ENCODE measurements at regions not wholly inside any gene's neighbourhood (a gene's known extent, or its start where the extent isn't known, plus 50 kb on each side); places are given as distances from the start of the nearest gene placed in this dataset.

DNA sequence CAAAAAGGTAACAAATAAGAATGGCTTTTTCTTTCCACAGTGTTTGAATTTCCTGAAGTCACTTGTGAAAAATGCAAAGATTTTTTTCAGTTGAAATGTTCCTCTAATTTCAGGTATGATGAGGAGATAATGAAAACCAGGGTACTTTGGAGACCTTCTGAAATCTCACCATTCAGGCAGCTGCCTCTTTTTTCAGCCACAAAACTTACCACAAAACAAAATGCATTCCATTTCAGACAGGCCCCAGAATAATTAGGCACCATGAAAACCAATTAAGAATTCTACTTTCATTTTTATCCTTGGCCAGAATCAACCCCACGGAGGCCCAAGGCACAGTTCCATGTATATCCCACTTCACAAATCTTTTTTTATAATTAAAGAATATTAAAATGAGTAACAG lies 880.3 kb upstream of the ACVR2A start:
- Histone ChIP-seq H3K27ac (replicated peaks) (no peak overlapping the region), H3K4me3 (replicated peaks; ENCODE audit: insufficient read depth, low read length) (no peak overlapping the region), H3K27me3 (ENCODE audit: insufficient read depth, poor library complexity, severe bottlenecking) (no peaks in the 10 kb centered on the region)
- TF ChIP-seq CTCF (IDR thresholded peaks at IDR 0.05; ENCODE audit: insufficient read depth, low read length) (no peak), GABPA (IDR thresholded peaks at IDR 0.05; ENCODE audit: low read depth) (no peak), SPI1 (IDR thresholded peaks at IDR 0.05; ENCODE audit: borderline replicate concordance, low read depth) (no peak), POLR2AphosphoS5 (IDR thresholded peaks at IDR 0.05; ENCODE audit: low read depth) (no peak)
- TF ChIP-seq, protein P1, sequence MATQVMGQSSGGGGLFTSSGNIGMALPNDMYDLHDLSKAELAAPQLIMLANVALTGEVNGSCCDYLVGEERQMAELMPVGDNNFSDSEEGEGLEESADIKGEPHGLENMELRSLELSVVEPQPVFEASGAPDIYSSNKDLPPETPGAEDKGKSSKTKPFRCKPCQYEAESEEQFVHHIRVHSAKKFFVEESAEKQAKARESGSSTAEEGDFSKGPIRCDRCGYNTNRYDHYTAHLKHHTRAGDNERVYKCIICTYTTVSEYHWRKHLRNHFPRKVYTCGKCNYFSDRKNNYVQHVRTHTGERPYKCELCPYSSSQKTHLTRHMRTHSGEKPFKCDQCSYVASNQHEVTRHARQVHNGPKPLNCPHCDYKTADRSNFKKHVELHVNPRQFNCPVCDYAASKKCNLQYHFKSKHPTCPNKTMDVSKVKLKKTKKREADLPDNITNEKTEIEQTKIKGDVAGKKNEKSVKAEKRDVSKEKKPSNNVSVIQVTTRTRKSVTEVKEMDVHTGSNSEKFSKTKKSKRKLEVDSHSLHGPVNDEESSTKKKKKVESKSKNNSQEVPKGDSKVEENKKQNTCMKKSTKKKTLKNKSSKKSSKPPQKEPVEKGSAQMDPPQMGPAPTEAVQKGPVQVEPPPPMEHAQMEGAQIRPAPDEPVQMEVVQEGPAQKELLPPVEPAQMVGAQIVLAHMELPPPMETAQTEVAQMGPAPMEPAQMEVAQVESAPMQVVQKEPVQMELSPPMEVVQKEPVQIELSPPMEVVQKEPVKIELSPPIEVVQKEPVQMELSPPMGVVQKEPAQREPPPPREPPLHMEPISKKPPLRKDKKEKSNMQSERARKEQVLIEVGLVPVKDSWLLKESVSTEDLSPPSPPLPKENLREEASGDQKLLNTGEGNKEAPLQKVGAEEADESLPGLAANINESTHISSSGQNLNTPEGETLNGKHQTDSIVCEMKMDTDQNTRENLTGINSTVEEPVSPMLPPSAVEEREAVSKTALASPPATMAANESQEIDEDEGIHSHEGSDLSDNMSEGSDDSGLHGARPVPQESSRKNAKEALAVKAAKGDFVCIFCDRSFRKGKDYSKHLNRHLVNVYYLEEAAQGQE (IDR thresholded peaks at IDR 0.05; ENCODE audit: insufficient replicate concordance, low read depth): no peak
- DNase-seq (ENCODE audit: low read depth in 1 of 2, low spot score in 1 of 2): no peak

DNA sequence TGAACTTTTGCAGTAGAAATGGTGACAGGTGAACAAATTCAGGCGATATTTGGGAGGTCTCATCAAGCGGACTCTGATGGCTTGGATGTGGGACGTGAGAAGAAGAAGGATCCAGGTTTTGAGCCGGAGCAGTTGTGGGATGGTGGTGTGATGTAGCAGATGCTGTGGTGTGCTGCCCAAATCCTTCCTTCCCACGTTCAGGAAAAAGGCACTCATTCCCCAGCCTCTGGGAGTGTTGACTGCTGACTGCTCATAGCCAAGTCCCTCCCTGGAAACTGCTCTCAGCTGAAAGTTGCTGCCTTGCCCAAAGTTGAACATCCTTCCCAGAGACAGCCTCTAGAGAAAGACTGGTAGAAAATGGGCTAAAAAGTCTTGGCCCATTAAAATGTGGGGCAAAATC lies 890.3 kb upstream of the ACVR2A start:
- Histone ChIP-seq H3K4me3 (replicated peaks; ENCODE audit: insufficient read depth, low read length) (no peak overlapping the region), H3K27ac (replicated peaks) (no peak overlapping the region), H3K27me3 (ENCODE audit: insufficient read depth, poor library complexity, severe bottlenecking) (no peaks in the 10 kb centered on the region)
- no peak for DNase-seq (ENCODE audit: low read depth in 1 of 2, low spot score in 1 of 2)
- no peak for TF ChIP-seq POLR2AphosphoS5 (IDR thresholded peaks at IDR 0.05; ENCODE audit: low read depth)
- TF ChIP-seq, protein P1 (IDR thresholded peaks at IDR 0.05; ENCODE audit: insufficient replicate concordance, low read depth): no peak
- TF ChIP-seq SPI1 (IDR thresholded peaks at IDR 0.05; ENCODE audit: borderline replicate concordance, low read depth): no peak
- TF ChIP-seq GABPA (IDR thresholded peaks at IDR 0.05; ENCODE audit: low read depth): no peak
- TF ChIP-seq CTCF (IDR thresholded peaks at IDR 0.05; ENCODE audit: insufficient read depth, low read length): no peak

DNA sequence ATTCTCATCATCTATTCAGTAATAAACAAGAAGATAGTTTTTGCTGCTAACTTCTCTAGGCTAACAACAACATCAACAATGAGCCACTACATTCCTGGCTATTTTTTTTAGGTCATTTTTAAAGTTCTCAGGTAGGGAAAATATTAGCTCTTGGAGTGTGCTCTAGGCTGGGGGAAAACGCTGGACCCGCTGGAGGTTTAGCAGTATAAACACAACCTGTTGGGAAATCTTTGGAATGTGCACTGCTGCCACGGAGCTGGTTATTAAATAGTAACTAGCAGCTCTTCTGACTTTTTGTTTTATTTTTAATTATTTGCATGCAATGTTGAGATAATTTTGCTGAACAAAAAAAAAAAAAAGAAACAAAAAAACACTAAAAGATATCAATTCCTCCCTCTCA lies 892.1 kb upstream of the ACVR2A start:
- no peak overlapping the region for H3K4me3 ChIP-seq (replicated peaks; ENCODE audit: insufficient read depth, low read length)
- no peak for DNase-seq (ENCODE audit: low read depth in 1 of 2, low spot score in 1 of 2)
- TF ChIP-seq POLR2AphosphoS5 (IDR thresholded peaks at IDR 0.05; ENCODE audit: low read depth): no peak
- TF ChIP-seq, protein P1 (IDR thresholded peaks at IDR 0.05; ENCODE audit: insufficient replicate concordance, low read depth): no peak
- H3K27ac ChIP-seq (replicated peaks): no peak overlapping the region
- H3K27me3 ChIP-seq (ENCODE audit: insufficient read depth, poor library complexity, severe bottlenecking): no peaks in the 10 kb centered on the region

DNA sequence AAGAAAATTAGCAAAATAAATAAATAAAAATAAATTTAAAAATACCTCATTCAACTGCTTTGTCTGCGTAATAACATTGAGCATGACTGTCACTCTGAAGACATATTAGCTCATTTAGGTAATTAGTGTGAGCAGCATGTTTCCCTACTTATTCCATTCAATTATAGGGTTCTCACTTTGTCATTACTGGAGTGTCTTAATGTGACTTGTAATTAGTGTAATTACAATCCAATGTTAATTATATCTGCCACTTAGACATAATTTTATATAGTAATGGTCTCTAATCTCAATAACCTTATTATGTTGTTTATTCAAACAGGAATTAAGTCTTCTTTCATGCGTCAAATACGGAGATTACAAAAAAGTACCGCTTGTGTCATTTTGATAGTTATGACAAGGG lies 893.9 kb upstream of the ACVR2A start:
- no peaks in the 10 kb centered on the region for H3K27me3 ChIP-seq (ENCODE audit: insufficient read depth, poor library complexity, severe bottlenecking)
- TF ChIP-seq GABPA (IDR thresholded peaks at IDR 0.05; ENCODE audit: low read depth): no peak
- TF ChIP-seq, protein P1 (IDR thresholded peaks at IDR 0.05; ENCODE audit: insufficient replicate concordance, low read depth): no peak
- no peak for TF ChIP-seq CTCF (IDR thresholded peaks at IDR 0.05; ENCODE audit: insufficient read depth, low read length)
- no peak for TF ChIP-seq POLR2AphosphoS5 (IDR thresholded peaks at IDR 0.05; ENCODE audit: low read depth)
- no peak for TF ChIP-seq SPI1 (IDR thresholded peaks at IDR 0.05; ENCODE audit: borderline replicate concordance, low read depth)
- DNase-seq (ENCODE audit: low read depth in 1 of 2, low spot score in 1 of 2): no peak
- no peak overlapping the region for H3K27ac ChIP-seq (replicated peaks)
- H3K4me3 ChIP-seq (replicated peaks; ENCODE audit: insufficient read depth, low read length): no peak overlapping the region

All from HL-60 (cell line).